GM21576 (cell line): ENCODE measurements at regions not wholly inside any gene's neighbourhood (a gene's known extent, or its start where the extent isn't known, plus 50 kb on each side); places are given as distances from the start of the nearest gene placed in this dataset.
"Not testable (repeated sequence)": the region's sequence is repeated elsewhere in the genome, so short reads cannot be mapped to it uniquely, and the experiment has no call there.

Experiments
- ATAC-seq: cut with Tn5 transposase; IDR thresholded peaks from one replicate; pipeline ENCODE4 v1.9.1; 2021; ENCODE audit warnings: mild to moderate bottlenecking, moderate library complexity; ENCODE audit not compliant: unreplicated experiment

DNA sequence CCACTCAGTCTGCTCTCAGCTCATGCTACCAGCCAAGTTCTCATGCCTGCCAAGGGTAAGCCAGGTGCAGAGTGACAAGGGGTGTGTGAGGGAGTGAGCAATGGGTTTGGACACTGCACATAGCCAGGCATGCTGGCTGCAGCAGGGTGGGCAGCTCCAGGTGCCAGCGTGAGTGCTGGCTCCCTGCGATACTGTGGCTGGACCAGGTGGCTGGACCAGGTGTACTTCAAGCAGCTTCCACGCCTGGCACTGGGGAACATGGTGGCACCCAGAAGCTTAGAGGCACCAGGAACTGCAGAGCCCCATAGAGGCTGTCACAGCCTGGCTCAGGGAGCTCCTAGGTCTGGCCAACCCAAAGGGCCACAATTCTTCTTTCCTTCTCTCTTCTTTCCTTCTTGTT lies 234.9 kb upstream of the GIMD1 start:
- ATAC-seq = no peak

DNA sequence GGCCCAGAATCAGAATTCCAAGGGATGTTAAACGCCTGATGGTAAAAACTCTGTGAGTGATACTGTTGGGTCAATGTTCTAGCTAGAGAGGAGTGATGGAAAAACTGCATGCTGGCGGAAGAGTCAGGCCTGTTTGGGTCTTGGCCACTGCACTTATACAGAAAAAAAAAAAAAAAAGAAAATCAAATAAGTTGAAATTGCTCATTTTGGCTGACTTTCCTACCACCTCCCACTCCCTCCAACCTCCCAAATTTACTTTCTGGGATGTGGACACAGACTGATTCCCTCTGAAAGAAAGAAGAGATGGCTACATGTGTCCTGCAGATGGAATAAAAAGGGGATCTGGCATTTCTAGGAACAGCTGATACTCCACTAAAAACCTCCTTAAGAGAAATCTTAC lies 234.1 kb upstream of the GIMD1 start:
- no peak for ATAC-seq

DNA sequence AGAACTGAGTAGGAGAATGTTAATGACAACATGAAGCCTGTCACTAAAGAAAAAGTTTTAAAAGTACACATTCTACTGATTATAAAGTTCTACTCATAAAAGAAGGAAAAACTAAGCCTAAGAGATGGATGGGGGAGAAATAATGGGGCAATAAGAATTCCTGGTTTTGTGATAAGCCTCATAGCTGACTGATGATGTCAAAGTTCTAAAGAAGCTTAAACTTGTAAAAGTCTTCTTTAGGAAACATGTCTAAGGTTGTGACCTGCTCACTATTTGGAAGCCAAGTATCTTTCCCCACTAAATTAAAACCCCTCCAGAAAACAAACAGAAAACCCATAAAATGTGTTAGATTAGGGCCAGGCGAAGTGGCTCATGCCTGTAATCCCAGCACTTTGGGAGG lies 232.9 kb upstream of the GIMD1 start:
- ATAC-seq = no peak

DNA sequence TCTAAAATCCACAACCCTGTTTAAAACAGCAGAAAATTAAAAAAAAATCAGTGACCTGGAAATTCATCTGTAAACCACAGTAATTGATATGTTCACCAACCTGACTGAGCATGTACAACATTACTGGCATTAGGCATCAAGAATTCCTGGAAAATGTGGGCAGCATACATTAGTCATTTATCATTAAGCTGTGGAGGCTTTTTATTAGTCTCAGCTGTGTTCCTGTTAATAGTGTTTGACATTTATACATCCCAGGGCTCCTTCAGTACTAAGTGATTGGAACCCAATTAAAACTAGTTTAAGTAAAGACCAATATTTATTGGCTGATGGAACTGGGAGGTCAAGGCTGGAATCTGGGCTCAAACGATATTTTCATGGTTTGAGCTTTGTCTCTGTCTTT lies 227.3 kb upstream of the GIMD1 start:
- no peak for ATAC-seq

DNA sequence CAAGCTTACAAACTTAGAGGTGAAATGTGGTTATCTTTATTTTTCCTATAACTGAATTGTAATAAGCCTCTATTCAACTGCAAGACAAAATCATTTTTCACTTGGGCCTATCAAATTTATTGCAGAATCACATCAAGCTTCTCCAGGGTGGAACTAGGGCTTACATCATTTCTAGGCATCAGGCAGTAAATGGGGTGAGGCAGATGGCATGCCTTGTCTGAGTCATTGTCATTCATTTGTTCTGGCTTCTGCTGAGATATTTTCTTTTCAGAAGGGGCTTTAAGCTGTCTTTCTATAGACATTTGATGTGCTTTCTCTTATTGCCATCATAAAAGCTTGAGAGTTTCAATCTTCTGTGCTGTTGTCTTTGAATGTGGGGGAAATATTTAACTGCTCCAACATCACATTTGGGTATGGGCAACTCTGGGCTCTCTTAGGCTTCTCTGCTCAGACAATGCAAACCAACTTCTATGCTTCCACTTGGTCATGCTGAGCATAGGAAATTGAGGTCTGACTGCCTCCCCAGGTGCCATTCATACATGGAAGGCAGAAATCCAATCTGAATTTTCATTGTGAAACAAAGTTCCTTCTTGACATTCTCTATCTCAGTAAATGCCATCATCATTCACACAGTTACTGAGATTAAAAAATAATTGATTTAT lies 225.8 kb upstream of the GIMD1 start:
- no peak for ATAC-seq

DNA sequence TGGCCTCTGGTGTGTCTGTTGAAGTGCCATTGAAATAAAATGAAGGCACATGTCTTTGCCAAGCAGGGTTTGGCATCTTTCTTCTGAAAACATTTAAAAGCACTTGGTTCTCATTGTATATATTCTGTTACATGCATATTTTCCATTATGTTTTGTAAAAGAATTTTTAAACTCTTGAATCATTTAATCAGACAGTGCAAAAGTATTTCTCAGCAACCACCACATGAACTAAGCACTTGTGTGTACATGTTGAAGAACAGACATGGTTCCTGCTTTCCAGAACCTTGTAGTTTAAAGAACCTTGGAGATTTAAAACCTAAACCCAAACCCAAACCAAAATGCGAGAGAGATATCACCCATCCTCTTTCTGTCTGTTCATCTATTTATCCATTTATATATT lies 220.3 kb upstream of the GIMD1 start:
- no peak for ATAC-seq

DNA sequence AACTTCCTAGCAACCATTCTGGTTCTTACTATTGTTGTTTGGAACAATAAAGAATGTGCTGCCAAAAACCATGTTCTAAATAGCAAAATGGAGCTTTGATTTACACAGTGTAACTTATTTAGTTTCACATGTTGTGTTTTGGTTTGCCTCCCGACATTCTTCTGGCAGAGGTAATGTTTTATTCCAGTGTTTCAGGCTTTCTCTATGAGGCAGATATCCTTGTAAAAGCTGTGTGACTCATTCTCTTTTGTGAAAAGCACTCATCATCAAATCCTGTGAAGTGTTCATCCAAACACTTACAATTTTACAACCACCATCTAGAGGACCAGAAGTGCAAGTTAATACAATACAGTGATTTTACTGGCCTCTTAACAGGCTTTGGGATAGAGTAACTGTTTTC lies 219.0 kb upstream of the GIMD1 start:
- no peak for ATAC-seq

DNA sequence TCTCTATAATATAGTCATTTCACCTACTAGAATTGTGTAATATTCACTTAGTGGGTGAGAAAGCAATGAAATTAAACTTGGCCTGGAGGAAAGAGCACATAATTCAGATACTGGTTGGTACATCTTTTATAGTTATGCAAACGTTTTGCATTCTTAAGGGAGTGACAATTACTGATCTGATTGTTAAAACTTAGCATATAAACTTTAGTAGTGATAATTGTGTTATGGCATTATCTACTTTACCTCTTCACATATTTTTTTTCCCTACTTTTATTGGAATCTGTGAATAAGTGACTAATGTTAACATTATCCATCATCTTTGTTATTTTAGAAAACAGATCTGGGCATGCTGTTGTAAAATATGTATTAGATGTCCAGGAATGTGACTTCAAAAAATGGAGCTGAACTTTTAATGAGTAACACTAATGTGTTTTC lies 217.4 kb upstream of the GIMD1 start:
- no peak for ATAC-seq

DNA sequence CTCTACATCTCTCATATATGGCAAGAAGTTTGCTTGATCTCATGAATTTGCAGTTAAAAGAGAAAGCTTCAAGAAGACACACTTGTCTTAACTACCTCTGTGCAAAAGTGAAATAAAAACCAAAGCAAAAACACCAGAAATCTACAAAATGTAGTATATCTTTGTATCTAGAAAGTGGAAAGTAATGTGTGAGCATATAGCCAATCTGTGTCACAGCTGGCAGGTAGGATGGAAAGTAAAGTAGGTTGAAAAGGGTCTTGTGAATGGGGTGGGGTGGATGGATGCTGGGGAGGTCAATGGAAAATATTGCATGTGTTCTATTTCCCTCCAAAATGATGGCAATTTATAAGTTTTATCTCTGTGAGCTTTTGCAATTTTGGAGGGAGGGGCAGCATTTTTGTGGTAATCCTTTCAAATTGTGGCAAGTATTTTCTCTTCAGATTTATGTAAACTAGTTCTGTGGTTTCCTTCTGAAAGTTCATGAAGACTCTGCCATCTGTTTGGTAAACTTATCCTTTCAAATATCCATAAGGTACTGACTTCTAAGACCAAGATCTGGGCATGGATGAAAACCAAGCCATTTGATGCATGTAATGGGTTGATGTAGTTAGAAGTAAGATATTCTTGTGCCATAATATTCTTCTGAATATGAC lies 215.9 kb upstream of the GIMD1 start:
- no peak for ATAC-seq

DNA sequence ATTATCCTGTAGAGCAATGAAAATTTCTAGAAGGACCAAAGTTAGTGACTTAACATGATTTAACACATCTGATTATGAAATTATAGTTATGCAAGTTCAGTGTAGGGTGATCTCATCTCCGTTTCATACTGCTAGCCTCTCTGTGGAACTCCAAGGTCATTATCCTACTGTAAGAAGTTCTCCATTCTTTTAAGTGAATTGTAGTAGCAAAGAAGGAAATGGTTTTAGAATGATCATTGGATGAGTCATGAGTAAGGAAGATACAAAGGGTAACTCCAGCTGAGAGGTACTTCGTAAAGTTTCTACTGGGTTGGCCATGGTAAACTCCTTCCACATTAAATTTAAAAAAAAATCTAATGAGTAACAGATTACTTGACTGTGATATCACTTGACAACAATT lies 215.0 kb upstream of the GIMD1 start:
- ATAC-seq = no peak

DNA sequence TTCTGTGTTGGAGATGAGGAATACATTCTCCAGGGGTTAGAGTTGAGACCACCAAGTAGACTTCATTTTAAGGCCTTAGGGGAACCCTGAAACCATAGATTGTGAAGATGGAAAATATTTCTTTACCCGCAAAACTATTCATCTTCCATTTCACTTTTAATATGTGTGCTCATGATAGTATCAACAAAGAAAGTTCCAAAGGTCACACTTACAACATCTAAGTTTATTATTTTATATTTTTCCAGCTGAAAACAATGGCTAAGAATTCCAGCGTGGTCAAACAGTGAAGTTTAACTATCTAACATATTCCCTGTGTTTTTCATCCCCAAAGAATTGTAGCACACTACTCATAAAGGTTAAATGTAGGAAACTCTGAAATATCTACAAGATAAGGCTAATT lies 214.5 kb upstream of the GIMD1 start:
- ATAC-seq = no peak

DNA sequence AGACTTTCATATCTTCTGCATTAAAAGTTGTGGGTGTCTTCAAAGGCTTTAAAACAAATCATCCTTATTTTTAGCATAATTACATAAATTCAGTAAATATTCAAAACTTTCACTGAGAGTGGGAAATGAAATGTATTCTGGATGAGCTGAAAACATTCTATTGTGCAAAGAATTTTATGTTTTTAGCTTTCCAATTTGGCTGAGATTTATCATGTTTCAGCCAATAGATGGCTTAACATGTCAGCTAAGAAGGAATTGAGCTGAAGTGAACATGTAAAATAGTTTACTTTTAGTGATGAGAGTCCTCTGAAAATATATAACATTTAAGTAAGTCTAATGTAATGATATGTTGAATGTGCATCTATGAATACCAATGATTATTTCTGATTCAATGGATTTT lies 213.5 kb upstream of the GIMD1 start:
- ATAC-seq = no peak

DNA sequence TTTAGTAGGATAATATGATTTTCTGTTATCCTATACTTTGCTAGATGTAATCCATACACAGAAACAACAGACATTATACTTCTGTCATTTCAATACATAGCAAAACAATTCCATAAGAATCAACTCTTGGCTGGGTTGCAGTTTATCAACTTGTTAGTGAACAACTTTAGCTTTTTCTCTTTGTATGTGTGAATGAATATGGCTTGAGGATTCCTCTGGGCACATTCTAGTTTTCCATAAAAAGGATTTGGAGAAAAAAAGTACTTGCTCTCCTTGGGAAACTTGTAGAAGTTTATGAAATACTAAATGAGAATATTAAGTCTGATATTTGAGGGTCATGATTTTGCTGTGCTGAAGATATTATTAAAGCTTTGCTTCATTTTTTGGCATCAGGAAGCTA lies 210.7 kb upstream of the GIMD1 start:
- ATAC-seq = no peak

DNA sequence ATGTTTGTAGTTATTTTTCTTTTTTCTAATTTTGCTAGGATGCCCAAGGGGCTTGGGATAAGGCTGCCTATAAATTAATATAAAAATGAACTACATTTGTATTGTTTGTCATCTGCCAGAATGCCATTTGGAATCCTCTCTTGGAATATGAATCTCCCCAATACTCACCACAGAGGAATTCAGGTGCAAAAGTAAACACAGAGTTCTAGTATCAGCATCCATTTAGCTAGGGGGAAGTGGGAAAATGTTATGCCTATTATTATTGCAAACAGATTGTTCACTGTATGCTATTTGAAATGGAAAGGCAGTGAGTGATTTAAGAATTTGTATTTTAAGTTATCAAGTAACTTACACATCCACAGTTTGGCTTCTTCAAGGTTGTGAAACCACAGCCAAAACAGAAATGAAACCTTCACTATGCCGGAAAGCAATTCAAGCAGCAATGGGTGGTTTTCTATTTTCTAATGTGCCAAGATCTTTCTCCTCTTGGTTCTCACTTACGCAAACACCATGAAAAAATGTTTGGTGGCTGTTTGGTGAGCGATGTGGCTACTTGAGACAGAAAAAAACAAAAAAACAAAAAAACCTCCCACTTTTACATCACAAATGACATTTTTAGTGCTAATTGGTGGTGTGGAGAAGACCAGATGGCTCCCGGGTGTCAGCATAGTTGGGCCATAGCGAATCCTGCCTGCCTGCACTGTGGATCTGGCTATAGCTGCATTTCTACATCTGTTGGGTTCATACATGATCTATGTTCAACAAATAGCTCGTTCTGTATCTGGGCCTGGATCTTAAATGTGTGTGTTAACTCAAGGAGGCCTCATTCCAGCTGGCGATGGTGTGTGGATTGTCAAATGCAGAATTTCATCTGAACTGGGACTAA lies 200.8 kb upstream of the GIMD1 start:
- no peak for ATAC-seq

DNA sequence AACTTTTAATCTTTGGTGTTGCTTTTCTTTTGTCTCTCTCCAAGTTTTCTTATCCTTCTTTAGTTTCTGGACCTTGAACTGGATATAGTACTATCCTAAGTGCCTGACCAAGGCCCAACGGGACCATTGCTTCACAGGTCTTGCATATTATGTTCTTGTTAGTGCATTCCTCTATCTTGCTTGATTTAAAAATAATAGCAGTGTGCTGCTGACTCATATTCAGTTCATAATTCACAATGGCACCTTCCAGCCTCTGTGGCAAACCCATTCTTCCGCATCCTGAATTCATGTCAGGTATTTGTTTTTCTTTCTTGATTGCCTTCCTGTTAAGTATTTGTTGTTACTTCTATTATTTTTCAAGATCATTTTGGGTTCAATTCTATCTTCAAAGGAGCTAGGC lies 197.1 kb upstream of the GIMD1 start:
- no peak for ATAC-seq

DNA sequence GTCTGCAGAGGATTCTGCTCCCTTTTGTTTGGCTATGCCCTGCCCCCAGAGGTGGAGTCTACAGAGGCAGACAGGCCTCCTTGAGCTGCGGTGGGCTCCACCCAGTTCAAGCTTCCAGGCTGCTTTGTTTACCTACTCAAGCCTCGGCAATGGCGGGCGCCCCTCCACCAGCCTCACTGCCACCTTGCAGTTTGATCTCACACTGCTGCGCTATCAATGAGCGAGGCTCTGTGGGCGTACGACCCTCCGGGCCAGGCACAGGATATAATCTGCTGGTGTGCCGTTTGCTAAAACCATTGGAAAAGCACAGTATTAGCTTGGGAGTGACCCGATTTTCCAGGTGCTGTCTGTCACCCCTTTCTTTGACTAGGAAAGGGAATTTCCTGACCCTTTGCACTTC lies 195.1 kb upstream of the GIMD1 start:
- not testable (repeated sequence) for ATAC-seq

DNA sequence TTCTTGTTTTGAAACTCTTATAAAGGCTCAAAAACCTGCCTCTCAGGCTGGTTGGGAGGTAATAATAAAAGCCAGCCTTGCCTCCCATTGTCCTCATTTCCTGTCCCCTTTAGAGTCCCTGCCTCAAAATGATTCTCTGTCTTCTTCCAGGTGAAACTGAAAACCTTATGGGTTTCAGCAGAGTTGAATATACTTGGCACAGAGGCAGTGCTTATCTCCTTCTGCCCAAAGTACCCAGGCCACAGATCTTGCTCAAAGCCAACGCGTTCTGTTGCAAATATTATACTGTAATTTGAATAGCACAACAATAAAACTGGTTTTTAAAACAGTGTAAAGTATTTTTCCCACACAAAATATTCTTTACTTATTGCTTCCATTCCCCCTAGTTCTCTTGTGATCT lies 183.1 kb upstream of the GIMD1 start:
- ATAC-seq = no peak

DNA sequence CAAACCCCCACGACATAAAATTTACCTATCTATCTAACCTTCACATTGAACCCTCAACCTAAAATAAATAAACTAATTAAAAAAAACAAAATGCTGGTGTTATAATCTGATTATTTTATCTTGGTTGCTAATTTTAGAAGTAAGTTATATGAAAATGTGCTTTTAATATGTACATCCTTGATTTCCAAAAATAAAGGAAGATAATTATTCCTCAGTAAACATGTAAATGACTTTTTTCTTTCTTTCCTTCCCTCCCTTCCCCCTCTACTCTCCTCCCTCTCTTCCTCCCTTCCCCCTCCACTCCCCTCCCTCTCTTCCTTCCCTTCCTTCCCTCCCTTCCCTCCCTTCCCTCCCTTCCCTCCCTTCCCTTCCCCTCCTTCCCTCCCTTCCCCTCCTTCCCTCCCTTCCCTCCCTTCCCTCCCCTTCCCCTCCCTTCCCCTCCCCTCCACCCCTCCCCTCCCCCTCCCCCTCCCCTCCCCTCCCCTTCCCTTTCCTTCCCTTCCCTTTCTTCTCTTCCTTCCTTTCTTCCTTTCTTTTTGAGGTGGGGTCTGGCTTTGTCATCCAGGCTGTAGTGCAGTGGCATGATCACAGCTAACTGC lies 180.0 kb upstream of the GIMD1 start:
- ATAC-seq = no peak

DNA sequence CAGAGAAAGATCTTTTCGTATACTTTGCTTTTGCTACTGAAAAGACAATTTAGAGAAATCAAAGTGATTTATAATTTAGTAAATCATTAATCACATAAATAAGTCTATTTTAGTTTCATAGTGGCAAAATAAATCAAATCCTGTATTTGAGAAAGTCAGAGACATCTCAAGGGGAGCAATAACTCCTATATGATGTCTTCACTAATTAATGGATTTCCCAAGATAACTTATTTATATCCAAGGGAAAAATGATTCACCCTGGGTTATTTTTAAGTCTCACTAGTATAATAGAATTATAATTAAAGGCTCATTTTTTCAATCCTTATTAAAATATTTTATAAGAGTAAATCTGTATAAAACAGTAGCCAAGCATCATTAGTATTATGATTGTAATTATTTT lies 177.8 kb upstream of the GIMD1 start:
- ATAC-seq = no peak

DNA sequence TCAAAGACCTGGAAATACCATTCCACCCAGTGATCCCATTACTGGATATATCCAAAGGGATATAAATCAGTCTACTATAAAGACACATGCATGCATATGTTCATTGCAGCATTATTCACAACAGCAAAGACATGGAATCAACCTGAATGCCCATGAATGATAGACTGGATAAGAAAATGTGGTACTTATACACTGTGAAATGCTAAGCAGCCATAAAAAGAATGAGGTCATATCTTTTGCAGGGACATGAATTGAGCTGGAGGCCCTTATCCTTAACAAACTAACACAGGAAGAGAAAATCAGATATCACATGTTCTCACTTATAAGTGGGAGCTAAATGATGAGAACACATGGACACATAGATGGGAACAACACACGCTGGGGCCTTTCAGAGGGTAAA lies 174.0 kb upstream of the GIMD1 start:
- not testable (repeated sequence) for ATAC-seq

DNA sequence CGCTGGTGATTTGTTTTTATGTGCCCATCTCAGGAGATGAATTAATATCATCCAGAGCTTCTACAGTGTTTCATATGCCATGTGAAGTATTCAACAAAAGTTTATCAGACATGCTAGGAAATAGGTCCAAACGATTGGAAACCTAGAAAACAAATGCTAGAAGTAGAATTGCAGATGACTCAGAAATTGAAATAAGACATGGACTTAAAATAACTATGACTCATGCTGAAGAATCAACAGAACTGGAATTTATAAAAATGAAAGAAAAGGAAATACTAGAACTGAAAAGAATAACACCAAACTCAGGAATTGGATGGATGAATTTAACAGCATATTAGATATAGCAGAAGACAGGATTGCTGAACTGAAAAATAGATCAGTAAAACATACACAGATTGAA lies 172.7 kb upstream of the GIMD1 start:
- no peak for ATAC-seq

DNA sequence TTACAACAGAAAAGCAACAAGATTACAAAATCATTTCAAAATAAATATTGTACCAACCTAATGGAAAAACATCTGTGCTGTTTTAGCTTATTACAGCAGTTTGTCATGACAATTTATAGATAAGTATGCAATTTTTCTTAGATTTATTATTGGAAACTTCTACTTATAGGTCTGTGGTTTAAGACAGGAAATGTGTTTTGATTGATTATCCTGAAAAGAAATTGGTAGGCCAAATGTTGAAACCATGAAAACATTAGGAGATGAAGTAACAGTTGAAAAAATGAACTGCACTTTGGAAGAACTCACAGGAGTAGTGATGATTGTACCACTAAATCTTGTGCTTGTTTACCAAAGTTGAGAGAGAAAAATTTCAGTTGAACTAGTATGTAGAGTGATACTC lies 162.2 kb upstream of the GIMD1 start:
- ATAC-seq = no peak
